Heart left ventricle (tissue), 16 donors: ENCODE measurements at regions not wholly inside any gene's neighbourhood (a gene's known extent, or its start where the extent isn't known, plus 50 kb on each side); places are given as distances from the start of the nearest gene placed in this dataset.

ENCODE experiments used
- ATAC-seq, 4 donors: fragments of 200-7000 bp; cut with Tn5 transposase; one replicate each; pipeline ENCODE4 v1.9.1; 2020 to 2022; ENCODE audit warnings: moderate library complexity in 4 of 4, mild to moderate bottlenecking in 3 of 4, moderate number of reproducible peaks in 1 of 4
- DNase-seq, 5 donors: peaks; one replicate each; pipeline ENCODE4 v3.0.0-alpha.2; 2020
- H3K27ac ChIP-seq, 12 donors: fragments of 200-600 bp; sonication (generic) in 4 of 12; one replicate each; pipeline versions ENCODE4 v1.5.0 to v1.8.0; 2016 to 2022; ENCODE audit warnings: mild to moderate bottlenecking in 2 of 12
- H3K27me3 ChIP-seq, 9 donors: fragments of 200-600 bp; sonication (generic) in 2 of 9; one replicate each; pipeline versions ENCODE4 v1.5.1 to v1.8.0; 2016 to 2022; ENCODE audit warnings: mild to moderate bottlenecking in 3 of 9
- H3K36me3 ChIP-seq, 9 donors: fragments of 200-600 bp; sonication (generic) in 2 of 9; one replicate each; pipeline versions ENCODE4 v1.5.0 to v1.8.0; 2018 to 2022; ENCODE audit warnings: mild to moderate bottlenecking in 2 of 9
- H3K4me1 ChIP-seq, 12 donors: fragments of 200-600 bp; sonication (generic) in 4 of 12; one replicate each; pipeline versions ENCODE4 v1.5.0 to v1.8.0; 2016 to 2022; ENCODE audit warnings: mild to moderate bottlenecking in 3 of 12
- H3K4me3 ChIP-seq, 12 donors: fragments of 200-600 bp; sonication (generic) in 4 of 12; one replicate each; pipeline versions ENCODE4 v1.5.0 to v1.8.0; 2017 to 2022; ENCODE audit warnings: mild to moderate bottlenecking in 9 of 12, moderate library complexity in 4 of 12
- H3K9me3 ChIP-seq, 12 donors: fragments of 200-600 bp; sonication (generic) in 4 of 12; one replicate each; pipeline versions ENCODE4 v1.5.0 to v1.8.0; 2016 to 2022; ENCODE audit warnings: mild to moderate bottlenecking in 1 of 12
- POLR2A ChIP-seq, 2 donors: fragments of 450-650 bp; IDR thresholded peaks; one replicate each; pipeline ENCODE4 v1.6.1; 2017; ENCODE audit warnings: antibody characterized with exemption in 2 of 2, mild to moderate bottlenecking in 2 of 2, moderate library complexity in 2 of 2
- WGBS, 4 donors: extraction: QIAGEN DNeasy Blood & Tissue Kit in 2 of 4; methylation state at CpG; one replicate each; pipeline versions ENCODE4 v1.1.5 to v1.1.7; 2013 to 2018; 5-methylcytosine and 5-hydroxymethylcytosine counted together
- intact Hi-C, 10 donors: fragments of 100-400 bp; cut with DNase I; formaldehyde crosslinking; loops; one replicate each; pipeline versions ENCODE4 v1.11.1 to v1.14.2; 2022
- TF ChIP-seq, protein P1 (sequence below), 12 donors: fragments of 200-600 bp; sonication (generic) in 4 of 12; IDR thresholded peaks; one replicate each; pipeline versions ENCODE4 v1.5.0 to v1.8.0; 2018 to 2022; ENCODE audit warnings: antibody characterized with exemption in 12 of 12, mild to moderate bottlenecking in 5 of 12
- donor health status: ischemic (EF 13 %, LVEDD 7.1; RV severe dilation, severe dysfunction).
- donor health status: healthy with polysubstance abuse.
- donor health status: DM: no; HTN: yes; CAD: no.
- donor health status: DM: no; HTN: no; CAD: no.
- donor health status: ischemic (EF 25% LVEDD 6.9; RV normal size, moderate dysfunction).
- donor health status: ischemic (EF 25% LVEDD 5.7; RV mildly dilated, moderate dysfunction).
- donor health status: healthy.
- donor health status: DM: yes; HTN: yes; CAD: no.
- donor health status: ischemic (EF 35%, LVEDD 5.7; RV mildly dilated, moderate dysfunction).
- donor health status: nonischemic (EF 11% LVEDD 7.7; RV severe dilation, severe dysfunction).
- donor health status: DM: yes; HTN: yes; CAD: no.
- donor health status: PGD.
- donor health status: ischemic (EF 29% LVEDD 5.4; RV normal size, mild dysfunction).
- donor health status: nonischemic (EF 23%, LVEDD 6.1; RV moderate dilation, normal function).

DNA sequence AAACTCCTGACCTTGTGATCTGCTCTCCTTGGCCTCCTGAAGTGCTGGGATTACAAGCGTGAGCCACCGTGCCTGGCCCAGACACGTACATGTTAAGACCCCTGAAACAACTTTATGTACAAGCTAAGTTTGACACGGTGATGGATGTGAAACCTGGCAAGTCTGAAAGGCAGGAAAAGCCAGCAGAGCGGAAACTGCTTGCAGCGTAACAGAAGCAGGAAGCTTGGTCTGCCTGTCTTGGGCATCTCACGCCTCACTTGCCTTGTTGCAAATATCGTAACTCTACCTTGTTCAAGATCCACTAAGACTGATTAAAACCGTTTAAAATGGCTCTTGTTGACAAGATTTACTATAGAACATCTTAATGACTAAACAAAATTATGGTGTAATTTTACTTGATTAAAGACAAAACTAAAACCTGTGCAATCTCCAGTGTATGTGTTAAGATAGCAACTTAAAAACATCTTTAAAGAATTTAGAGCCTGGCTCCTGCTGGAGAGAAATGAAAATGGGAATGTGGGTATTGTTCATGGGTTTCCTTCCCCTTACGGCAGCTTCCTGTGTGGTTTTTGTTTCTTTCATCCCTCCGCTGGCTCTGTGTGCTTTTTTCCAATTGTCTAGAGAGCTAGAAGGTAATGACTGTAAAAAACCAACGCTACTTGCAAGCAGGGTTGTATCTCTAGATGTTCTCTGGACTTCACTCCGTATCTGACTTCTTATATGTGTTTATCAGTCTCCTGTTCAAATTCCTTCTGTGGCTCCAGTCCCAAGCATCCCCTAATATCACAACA is 477.6 kb downstream of the XYLT1 start:
- ATAC-seq (no peak), DNase-seq (no peak)
- Histone ChIP-seq H3K9me3 (no peaks in the 10 kb centered on the region), H3K36me3 (no peaks in the 10 kb centered on the region), H3K4me1 (peaks cover 0 to 6% (median 0%) of the 10 kb centered on the region in 12 donors), H3K27ac (no peak overlapping the region), H3K4me3 (no peak overlapping the region), H3K27me3 (peaks cover 0 to 19% (median 0%) of the 10 kb centered on the region in 9 donors)
- no peak for TF ChIP-seq POLR2A (IDR thresholded peaks at IDR 0.05)
- TF ChIP-seq, protein P1, sequence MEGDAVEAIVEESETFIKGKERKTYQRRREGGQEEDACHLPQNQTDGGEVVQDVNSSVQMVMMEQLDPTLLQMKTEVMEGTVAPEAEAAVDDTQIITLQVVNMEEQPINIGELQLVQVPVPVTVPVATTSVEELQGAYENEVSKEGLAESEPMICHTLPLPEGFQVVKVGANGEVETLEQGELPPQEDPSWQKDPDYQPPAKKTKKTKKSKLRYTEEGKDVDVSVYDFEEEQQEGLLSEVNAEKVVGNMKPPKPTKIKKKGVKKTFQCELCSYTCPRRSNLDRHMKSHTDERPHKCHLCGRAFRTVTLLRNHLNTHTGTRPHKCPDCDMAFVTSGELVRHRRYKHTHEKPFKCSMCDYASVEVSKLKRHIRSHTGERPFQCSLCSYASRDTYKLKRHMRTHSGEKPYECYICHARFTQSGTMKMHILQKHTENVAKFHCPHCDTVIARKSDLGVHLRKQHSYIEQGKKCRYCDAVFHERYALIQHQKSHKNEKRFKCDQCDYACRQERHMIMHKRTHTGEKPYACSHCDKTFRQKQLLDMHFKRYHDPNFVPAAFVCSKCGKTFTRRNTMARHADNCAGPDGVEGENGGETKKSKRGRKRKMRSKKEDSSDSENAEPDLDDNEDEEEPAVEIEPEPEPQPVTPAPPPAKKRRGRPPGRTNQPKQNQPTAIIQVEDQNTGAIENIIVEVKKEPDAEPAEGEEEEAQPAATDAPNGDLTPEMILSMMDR (IDR thresholded peaks at IDR 0.05), result no peak
- intact Hi-C loops, result no loop called here
- WGBS, 4 donors, result 45 to 54% (median 52%) methylated on average over 13 of the region's 13 CpGs

DNA sequence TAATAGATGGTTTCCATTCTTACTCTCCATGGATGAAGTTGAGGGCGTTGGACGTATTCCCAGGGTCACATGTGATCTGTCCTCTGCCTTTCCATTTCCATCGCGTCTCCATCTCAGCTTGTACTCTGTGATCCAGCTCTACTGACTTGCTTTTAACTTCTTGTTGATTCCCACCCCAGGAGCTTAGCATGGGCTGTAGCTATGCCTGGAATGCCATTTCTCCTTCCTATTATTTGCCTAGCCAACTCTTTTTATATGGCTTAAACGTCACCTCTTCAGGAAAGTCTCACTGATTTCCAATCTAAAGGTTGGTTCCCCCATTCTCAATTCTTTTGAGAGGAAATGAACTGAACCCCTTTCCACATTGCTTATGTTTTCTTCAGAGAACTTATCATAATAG is 475.9 kb downstream of the XYLT1 start:
- no peak for TF ChIP-seq POLR2A (IDR thresholded peaks at IDR 0.05)
- TF ChIP-seq, protein P1 (IDR thresholded peaks at IDR 0.05), result no peak
- peaks cover 0 to 13% (median 0%) of the 10 kb centered on the region in 9 donors for H3K27me3 ChIP-seq
- H3K4me1 ChIP-seq, result peaks cover 0 to 6% (median 0%) of the 10 kb centered on the region in 12 donors
- H3K27ac ChIP-seq, result no peak overlapping the region
- ATAC-seq (no peak), DNase-seq (no peak)
- no peak overlapping the region for H3K4me3 ChIP-seq
- H3K9me3 ChIP-seq, result no peaks in the 10 kb centered on the region
- 69 to 83% (median 74%) methylated on average over 5 of the region's 5 CpGs for WGBS, 4 donors
- intact Hi-C loops, result no loop called here
- no peaks in the 10 kb centered on the region for H3K36me3 ChIP-seq

DNA sequence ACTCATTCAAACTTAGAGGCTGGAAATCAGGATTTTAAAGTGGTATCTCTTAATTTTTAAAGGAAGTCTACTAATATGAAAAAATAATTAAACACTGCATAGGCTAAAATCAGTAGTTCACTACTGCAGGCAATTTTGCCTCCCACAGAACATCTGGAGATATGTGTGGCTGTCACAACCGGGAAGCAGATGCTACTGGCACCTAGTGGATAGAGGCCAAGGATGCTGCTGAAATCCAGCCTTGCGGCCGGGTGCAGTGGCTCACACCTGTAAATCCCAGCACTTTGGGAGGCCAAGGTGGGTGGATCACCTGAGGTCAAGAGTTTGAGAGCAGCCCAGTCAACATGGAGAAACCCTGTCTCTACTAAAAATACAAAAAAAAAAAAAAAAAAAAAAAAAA is 473.9 kb downstream of the XYLT1 start:
- Histone ChIP-seq H3K27me3 (peaks cover 0 to 13% (median 0%) of the 10 kb centered on the region in 9 donors), H3K4me3 (no peak overlapping the region), H3K27ac (no peak overlapping the region), H3K4me1 (peaks cover 0 to 6% (median 0%) of the 10 kb centered on the region in 12 donors), H3K9me3 (no peaks in the 10 kb centered on the region), H3K36me3 (no peaks in the 10 kb centered on the region)
- ATAC-seq (no peak), DNase-seq (no peak)
- intact Hi-C loops, result no loop called here
- 45 to 69% (median 51%) methylated on average over 3 of the region's 3 CpGs for WGBS, 4 donors
- no peak for TF ChIP-seq POLR2A (IDR thresholded peaks at IDR 0.05)
- TF ChIP-seq, protein P1 (IDR thresholded peaks at IDR 0.05), result no peak

DNA sequence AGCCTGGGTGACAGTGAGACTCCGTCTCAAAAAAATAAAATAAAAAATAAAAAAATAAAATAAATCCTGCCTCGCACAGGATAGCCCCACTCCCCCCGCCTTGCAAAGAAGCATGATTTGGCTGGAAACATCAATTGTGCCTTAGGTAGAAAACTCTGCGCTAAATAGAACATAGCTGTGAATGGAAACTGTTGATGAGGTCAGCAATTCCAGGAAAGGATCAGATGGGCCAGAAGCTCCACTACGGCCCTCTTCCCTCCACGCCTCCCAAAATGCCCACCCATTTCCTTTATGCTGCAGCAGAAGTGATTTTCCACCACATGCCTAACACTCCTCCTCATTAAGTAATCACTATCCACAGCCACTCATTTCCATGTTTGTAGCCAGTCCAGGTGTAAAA is 473.4 kb downstream of the XYLT1 start:
- 71 to 79% (median 74%) methylated on average over 6 of the region's 6 CpGs for WGBS, 4 donors
- peaks cover 0 to 13% (median 0%) of the 10 kb centered on the region in 9 donors for H3K27me3 ChIP-seq
- DNase-seq, result no peak
- TF ChIP-seq POLR2A (IDR thresholded peaks at IDR 0.05), result no peak
- TF ChIP-seq, protein P1 (IDR thresholded peaks at IDR 0.05), result no peak
- no peak for ATAC-seq
- no peak overlapping the region for H3K4me3 ChIP-seq
- H3K9me3 ChIP-seq, result no peaks in the 10 kb centered on the region
- no peaks in the 10 kb centered on the region for H3K36me3 ChIP-seq
- no peak overlapping the region for H3K27ac ChIP-seq
- intact Hi-C loops, result no loop called here
- H3K4me1 ChIP-seq, result peaks cover 0 to 6% (median 0%) of the 10 kb centered on the region in 12 donors
